ENCODE measurements at regions not wholly inside any gene's neighbourhood (a gene's known extent, or its start where the extent isn't known, plus 50 kb on each side); places are given as distances from the start of the nearest gene placed in this dataset.

DNA sequence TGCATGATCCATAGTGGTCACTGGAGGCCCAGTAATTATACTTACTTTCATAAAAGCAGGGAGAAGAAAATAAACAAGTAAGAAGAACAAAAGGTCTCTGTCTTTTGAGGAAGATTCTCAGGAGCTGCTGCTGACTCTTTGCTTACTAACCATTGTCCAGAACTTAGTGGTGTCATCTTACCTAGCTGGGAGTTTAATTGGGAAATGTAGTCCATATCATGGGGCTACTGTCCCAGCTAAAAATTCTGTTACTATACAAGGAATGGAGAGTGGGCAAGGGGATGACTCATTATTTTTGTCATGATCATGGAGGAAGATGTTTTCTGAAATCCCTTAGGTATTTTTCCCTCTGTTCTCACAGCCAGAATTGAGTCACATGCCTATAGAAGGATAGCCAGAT lies 639.3 kb downstream of the MTRR start:
- TF ChIP-seq, protein P1, sequence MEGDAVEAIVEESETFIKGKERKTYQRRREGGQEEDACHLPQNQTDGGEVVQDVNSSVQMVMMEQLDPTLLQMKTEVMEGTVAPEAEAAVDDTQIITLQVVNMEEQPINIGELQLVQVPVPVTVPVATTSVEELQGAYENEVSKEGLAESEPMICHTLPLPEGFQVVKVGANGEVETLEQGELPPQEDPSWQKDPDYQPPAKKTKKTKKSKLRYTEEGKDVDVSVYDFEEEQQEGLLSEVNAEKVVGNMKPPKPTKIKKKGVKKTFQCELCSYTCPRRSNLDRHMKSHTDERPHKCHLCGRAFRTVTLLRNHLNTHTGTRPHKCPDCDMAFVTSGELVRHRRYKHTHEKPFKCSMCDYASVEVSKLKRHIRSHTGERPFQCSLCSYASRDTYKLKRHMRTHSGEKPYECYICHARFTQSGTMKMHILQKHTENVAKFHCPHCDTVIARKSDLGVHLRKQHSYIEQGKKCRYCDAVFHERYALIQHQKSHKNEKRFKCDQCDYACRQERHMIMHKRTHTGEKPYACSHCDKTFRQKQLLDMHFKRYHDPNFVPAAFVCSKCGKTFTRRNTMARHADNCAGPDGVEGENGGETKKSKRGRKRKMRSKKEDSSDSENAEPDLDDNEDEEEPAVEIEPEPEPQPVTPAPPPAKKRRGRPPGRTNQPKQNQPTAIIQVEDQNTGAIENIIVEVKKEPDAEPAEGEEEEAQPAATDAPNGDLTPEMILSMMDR (IDR thresholded peaks at IDR 0.05), result no peak
- no peak for DNase-seq
- Histone ChIP-seq H3K27me3 (no peaks in the 10 kb centered on the region), H3K4me1 (no peaks in the 10 kb centered on the region), H3K4me3 (no peak overlapping the region), H3K36me3 (no peaks in the 10 kb centered on the region), H3K9me3 (no peaks in the 10 kb centered on the region), H3K27ac (no peak overlapping the region)
- intact Hi-C loops (cut with DNase I; ENCODE audit: low total_unique reads), result no loop called here

DNA sequence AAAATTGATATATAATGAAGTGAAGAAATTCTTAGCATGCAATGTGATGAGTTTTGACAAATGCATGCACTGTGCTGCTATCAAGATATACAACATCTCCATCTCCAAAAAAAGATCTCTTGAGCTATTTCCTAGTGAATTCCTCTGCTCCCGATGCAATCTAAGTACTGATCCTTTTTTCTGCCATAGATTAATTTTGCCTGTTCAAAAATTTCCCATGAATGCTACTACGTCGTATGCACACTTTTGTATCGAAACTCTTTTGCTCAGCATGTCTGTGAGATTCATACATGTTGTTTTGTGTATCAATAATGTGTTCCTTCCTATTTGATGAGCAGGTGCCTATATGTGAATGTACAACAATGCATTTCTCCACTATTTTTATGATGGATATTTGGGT lies 647.4 kb downstream of the MTRR start:
- no peak for DNase-seq
- H3K4me3 ChIP-seq, result no peak overlapping the region
- TF ChIP-seq, protein P1 (IDR thresholded peaks at IDR 0.05), result no peak
- H3K4me1 ChIP-seq, result no peaks in the 10 kb centered on the region
- H3K27ac ChIP-seq, result no peak overlapping the region
- intact Hi-C loops (cut with DNase I; ENCODE audit: low total_unique reads), result no loop called here
- no peaks in the 10 kb centered on the region for H3K9me3 ChIP-seq
- H3K27me3 ChIP-seq, result no peaks in the 10 kb centered on the region
- no peaks in the 10 kb centered on the region for H3K36me3 ChIP-seq

DNA sequence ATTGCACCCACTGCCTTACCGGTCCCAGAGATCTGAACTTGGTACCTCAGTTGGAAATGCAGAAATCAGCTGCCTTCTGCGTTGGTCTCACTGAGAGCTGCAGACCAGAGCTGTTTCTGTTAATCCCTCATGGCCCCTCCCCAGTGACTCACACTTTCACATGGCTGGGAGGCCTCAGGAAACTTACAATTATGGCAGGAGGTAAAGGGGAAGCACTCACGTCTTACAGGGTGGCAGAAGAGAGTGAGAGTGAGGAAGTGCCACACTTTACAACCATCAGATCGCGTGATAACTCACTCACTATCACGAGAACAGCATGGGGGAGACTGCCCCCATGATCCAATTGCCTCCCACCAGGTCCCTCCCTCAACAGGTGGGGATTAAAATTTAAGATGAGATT lies 648.5 kb downstream of the MTRR start:
- TF ChIP-seq, protein P1 (IDR thresholded peaks at IDR 0.05), result no peak
- no peaks in the 10 kb centered on the region for H3K9me3 ChIP-seq
- no peak overlapping the region for H3K4me3 ChIP-seq
- no peak overlapping the region for H3K27ac ChIP-seq
- H3K27me3 ChIP-seq, result no peaks in the 10 kb centered on the region
- intact Hi-C loops (cut with DNase I; ENCODE audit: low total_unique reads), result no loop called here
- no peaks in the 10 kb centered on the region for H3K4me1 ChIP-seq
- H3K36me3 ChIP-seq, result no peaks in the 10 kb centered on the region
- no peak for DNase-seq

DNA sequence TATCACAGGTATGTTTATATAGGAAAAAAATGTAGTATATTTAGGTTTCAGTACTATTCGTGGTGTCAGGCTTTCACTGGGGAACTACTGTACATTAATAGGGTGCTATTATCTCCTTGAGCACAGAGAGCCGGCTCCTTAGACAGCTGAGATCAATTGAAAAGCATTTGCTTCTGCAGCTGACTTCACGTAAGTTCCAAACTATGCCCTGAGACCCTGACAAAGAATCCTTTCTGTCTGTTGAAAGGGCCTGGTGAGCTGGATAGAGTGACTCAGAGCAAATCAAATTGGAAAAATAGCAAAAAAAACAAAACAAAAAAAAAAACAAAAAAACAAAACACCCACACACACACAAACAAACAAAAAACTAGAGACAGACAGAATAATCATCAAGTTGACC lies 652.0 kb downstream of the MTRR start:
- no peak overlapping the region for H3K27ac ChIP-seq
- no peaks in the 10 kb centered on the region for H3K4me1 ChIP-seq

DNA sequence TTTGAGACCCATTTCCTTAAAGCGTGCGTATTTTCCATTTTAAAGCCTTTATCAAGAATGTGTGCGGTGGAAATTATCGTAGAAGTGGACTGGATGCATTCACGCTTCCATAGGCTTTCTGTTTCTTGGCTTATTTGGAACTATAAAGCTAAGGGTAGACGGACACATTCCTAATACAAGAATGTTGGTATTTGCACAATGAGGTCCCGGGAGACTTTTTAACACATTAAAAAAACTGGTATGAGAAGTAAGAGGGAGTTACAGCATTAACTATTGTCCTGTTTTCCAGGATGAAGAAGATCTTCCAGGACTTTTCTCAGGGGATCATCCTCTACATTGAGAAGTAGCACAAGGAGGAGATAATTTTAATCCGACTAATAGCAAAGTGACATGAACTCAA lies 653.0 kb downstream of the MTRR start:
- Histone ChIP-seq H3K9me3 (no peaks in the 10 kb centered on the region), H3K4me1 (no peaks in the 10 kb centered on the region), H3K4me3 (no peak overlapping the region), H3K36me3 (no peaks in the 10 kb centered on the region), H3K27ac (no peak overlapping the region), H3K27me3 (no peaks in the 10 kb centered on the region)
- intact Hi-C loops (cut with DNase I; ENCODE audit: low total_unique reads), result no loop called here
- DNase-seq, result no peak
- TF ChIP-seq, protein P1 (IDR thresholded peaks at IDR 0.05), result no peak

More for the DNA sequence above, 652.0 kb downstream of the MTRR start:
- Histone ChIP-seq H3K9me3 (no peaks in the 10 kb centered on the region), H3K4me3 (no peak overlapping the region), H3K36me3 (no peaks in the 10 kb centered on the region), H3K27me3 (no peaks in the 10 kb centered on the region)
- intact Hi-C loops (cut with DNase I; ENCODE audit: low total_unique reads), result no loop called here
- no peak for DNase-seq
- TF ChIP-seq, protein P1 (IDR thresholded peaks at IDR 0.05), result no peak

DNA sequence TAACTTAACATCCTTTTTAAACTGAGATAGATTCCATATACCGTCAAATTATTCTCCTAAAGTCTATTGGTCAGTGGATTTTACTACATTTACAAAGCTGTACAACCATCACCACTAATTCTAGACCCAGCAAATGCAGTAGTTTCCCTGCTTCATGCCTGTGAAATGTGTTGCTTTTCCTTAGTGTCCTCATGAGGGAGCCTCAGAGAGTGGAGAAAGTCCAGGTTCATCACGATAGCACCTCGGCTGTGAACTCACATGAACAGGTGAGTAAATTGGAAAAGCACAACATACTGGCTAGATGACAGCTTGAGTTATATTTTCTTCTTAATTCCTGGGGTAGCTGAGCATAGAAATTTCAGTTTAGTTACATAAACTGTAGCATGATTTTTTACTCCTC lies 653.7 kb downstream of the MTRR start:
- H3K36me3 ChIP-seq, result no peaks in the 10 kb centered on the region
- TF ChIP-seq, protein P1 (IDR thresholded peaks at IDR 0.05), result no peak
- H3K27ac ChIP-seq, result no peak overlapping the region
- no peaks in the 10 kb centered on the region for H3K9me3 ChIP-seq
- DNase-seq, result no peak
- intact Hi-C loops (cut with DNase I; ENCODE audit: low total_unique reads), result no loop called here
- no peak overlapping the region for H3K4me3 ChIP-seq
- no peaks in the 10 kb centered on the region for H3K27me3 ChIP-seq
- H3K4me1 ChIP-seq, result no peaks in the 10 kb centered on the region

Data from tibial artery (tissue), 4 donors.